ENCODE measurements at regions not wholly inside any gene's neighbourhood (a gene's known extent, or its start where the extent isn't known, plus 50 kb on each side); places are given as distances from the start of the nearest gene placed in this dataset.

- ChIA-PET POLR2A (no interaction called here), CTCF (no interaction called here)
- Mint-ChIP-seq H3K4me1 (ENCODE audit: low read depth) (no peaks in the 10 kb centered on the region), H3K36me3 (ENCODE audit: low read depth) (no peaks in the 10 kb centered on the region), H3K27ac (no peak overlapping the region), H3K27me3 (no peaks in the 10 kb centered on the region), H3K9me3 (peaks cover 4% of the 10 kb centered on the region), H3K4me3 (no peak overlapping the region)
- H3K27ac ChIP-seq (ENCODE audit: low read depth in 1 of 2, low read length in 2 of 2), result no peak overlapping the region
- H3K36me3 ChIP-seq (ENCODE audit: insufficient read depth, low read length), result no peaks in the 10 kb centered on the region
- H3K27me3 ChIP-seq (ENCODE audit: control insufficient read depth in 1 of 2, insufficient read depth in 2 of 2, low read length in 2 of 2), result no peaks in the 10 kb centered on the region
- intact Hi-C loops (cut with DNase I, micrococcal nuclease), result no loop called here
- H3K4me1 ChIP-seq (ENCODE audit: insufficient read depth, low read length), result no peaks in the 10 kb centered on the region
- ATAC-seq (ENCODE audit: poor library complexity) (no peak), DNase-seq (no peak)
- no peak overlapping the region for H3K4me3 ChIP-seq (ENCODE audit: low read length)
- TF ChIP-seq CTCF (IDR thresholded peaks at IDR 0.05), result no peak
- no peaks in the 10 kb centered on the region for H3K9me3 ChIP-seq (ENCODE audit: control insufficient read depth in 1 of 2, insufficient read depth in 1 of 2, low read length in 2 of 2)
Measured at GRCh38 chr13:39985071-39985470, 329.6 kb downstream of the COG6 start.

GRCh38 chr13:39988351-39988750, 332.9 kb downstream of the COG6 start:
- H3K36me3 ChIP-seq (ENCODE audit: insufficient read depth, low read length), result no peaks in the 10 kb centered on the region
- H3K4me1 ChIP-seq (ENCODE audit: insufficient read depth, low read length), result no peaks in the 10 kb centered on the region
- POLR2A ChIA-PET, result no interaction called here

DNA sequence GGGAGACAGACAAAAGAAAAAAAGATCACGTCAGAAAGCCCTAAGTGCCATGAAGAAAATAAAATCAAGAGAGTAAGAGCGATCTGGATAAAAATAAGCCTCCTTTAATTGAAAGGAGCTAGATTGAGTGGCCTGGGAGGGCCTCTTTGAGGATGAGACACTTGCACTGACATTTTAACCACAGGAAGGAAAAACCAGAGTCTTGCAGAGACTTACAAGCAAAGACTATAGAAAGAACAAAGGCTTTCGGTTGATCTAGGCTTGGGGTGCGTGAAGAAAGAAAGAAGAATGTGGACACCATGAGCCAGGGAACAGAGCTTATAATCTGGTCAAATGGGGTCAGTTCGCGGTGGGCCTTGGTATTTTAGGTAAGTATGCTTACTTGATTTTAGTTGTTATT, 342.7 kb downstream of the COG6 start:
- Mint-ChIP-seq H3K36me3 (ENCODE audit: low read depth) (no peaks in the 10 kb centered on the region), H3K4me3 (peak overlapping the region; percentile 44), H3K27me3 (no peaks in the 10 kb centered on the region), H3K4me1 (ENCODE audit: low read depth) (peaks cover 36% of the 10 kb centered on the region), H3K27ac (peak overlapping the region; percentile 28), H3K9me3 (no peaks in the 10 kb centered on the region)
- DNase-seq, result peak in 5 of 14 experiments; percentile 4 to 59 (median 46)
- ChIA-PET CTCF (no interaction called here), POLR2A (interaction anchor here (0.6 to 0.9 kb wide), 2 partner anchors 35 to 39 kb away, joined by 5 read pairs; no protein-coding TSS in a partner anchor)
- Histone ChIP-seq H3K36me3 (ENCODE audit: insufficient read depth, low read length) (no peaks in the 10 kb centered on the region), H3K27ac (ENCODE audit: low read depth in 1 of 2, low read length in 2 of 2) (no peak overlapping the region), H3K4me3 (ENCODE audit: low read length) (no peak overlapping the region), H3K27me3 (ENCODE audit: control insufficient read depth in 1 of 2, insufficient read depth in 2 of 2, low read length in 2 of 2) (no peaks in the 10 kb centered on the region), H3K4me1 (ENCODE audit: insufficient read depth, low read length) (peaks cover 9% of the 10 kb centered on the region), H3K9me3 (ENCODE audit: control insufficient read depth in 1 of 2, insufficient read depth in 1 of 2, low read length in 2 of 2) (no peaks in the 10 kb centered on the region)
- peak; percentile 98 for ATAC-seq (ENCODE audit: poor library complexity)
- intact Hi-C loops (cut with DNase I, micrococcal nuclease), result no loop called here
- no peak for TF ChIP-seq CTCF (IDR thresholded peaks at IDR 0.05)

More at GRCh38 chr13:39988351-39988750, 332.9 kb downstream of the COG6 start:
- Histone ChIP-seq H3K27me3 (ENCODE audit: control insufficient read depth in 1 of 2, insufficient read depth in 2 of 2, low read length in 2 of 2) (no peaks in the 10 kb centered on the region), H3K9me3 (ENCODE audit: control insufficient read depth in 1 of 2, insufficient read depth in 1 of 2, low read length in 2 of 2) (no peaks in the 10 kb centered on the region), H3K27ac (ENCODE audit: low read depth in 1 of 2, low read length in 2 of 2) (no peak overlapping the region), H3K4me3 (ENCODE audit: low read length) (no peak overlapping the region)
- Mint-ChIP-seq H3K4me1 (ENCODE audit: low read depth) (no peaks in the 10 kb centered on the region), H3K27me3 (no peaks in the 10 kb centered on the region), H3K4me3 (no peak overlapping the region), H3K9me3 (peaks cover 4% of the 10 kb centered on the region), H3K27ac (no peak overlapping the region), H3K36me3 (ENCODE audit: low read depth) (no peaks in the 10 kb centered on the region)
- TF ChIP-seq CTCF (IDR thresholded peaks at IDR 0.05), result no peak
- no peak for DNase-seq
- intact Hi-C loops (cut with DNase I, micrococcal nuclease), result no loop called here
- no peak for ATAC-seq (ENCODE audit: poor library complexity)
- CTCF ChIA-PET, result no interaction called here
